Glutamatergic neuron (in vitro differentiated cells): ENCODE measurements at regions not wholly inside any gene's neighbourhood (a gene's known extent, or its start where the extent isn't known, plus 50 kb on each side); places are given as distances from the start of the nearest gene placed in this dataset.

ENCODE experiments used
- DNase-seq: peaks from one replicate; pipeline ENCODE4 v3.0.0; 2022
- H3K27ac Mint-ChIP-seq: one replicate; pipeline ENCODE4 v1.8.0; 2020; ENCODE audit warnings: mild to moderate bottlenecking, mixed read lengths, inconsistent platforms; ENCODE audit not compliant: unreplicated experiment
- H3K27me3 Mint-ChIP-seq: one replicate; pipeline ENCODE4 v1.8.0; 2020; ENCODE audit warnings: mild to moderate bottlenecking, moderate library complexity, mixed read lengths, inconsistent platforms; ENCODE audit not compliant: unreplicated experiment
- H3K36me3 Mint-ChIP-seq: one replicate; pipeline ENCODE4 v1.8.0; 2020; ENCODE audit warnings: mild to moderate bottlenecking, mixed read lengths, inconsistent platforms; ENCODE audit not compliant: unreplicated experiment
- H3K4me1 Mint-ChIP-seq: one replicate; pipeline ENCODE4 v1.8.0; 2020; ENCODE audit warnings: mild to moderate bottlenecking, low read depth, mixed read lengths, inconsistent platforms; ENCODE audit not compliant: unreplicated experiment
- H3K4me3 Mint-ChIP-seq: one replicate; pipeline ENCODE4 v1.8.0; 2020; ENCODE audit warnings: mild to moderate bottlenecking, mixed read lengths, inconsistent platforms; ENCODE audit not compliant: unreplicated experiment
- H3K9me3 Mint-ChIP-seq: one replicate; pipeline ENCODE4 v1.8.0; 2020; ENCODE audit warnings: mild to moderate bottlenecking, moderate library complexity, mixed read lengths, inconsistent platforms; ENCODE audit not compliant: unreplicated experiment
- TF ChIP-seq, protein P1 (sequence below): fragments of 200-600 bp; sonication (generic); IDR thresholded peaks from one replicate; pipeline ENCODE4 v1.5.0; 2021; ENCODE audit not compliant: partially characterized antibody, unreplicated experiment

DNA sequence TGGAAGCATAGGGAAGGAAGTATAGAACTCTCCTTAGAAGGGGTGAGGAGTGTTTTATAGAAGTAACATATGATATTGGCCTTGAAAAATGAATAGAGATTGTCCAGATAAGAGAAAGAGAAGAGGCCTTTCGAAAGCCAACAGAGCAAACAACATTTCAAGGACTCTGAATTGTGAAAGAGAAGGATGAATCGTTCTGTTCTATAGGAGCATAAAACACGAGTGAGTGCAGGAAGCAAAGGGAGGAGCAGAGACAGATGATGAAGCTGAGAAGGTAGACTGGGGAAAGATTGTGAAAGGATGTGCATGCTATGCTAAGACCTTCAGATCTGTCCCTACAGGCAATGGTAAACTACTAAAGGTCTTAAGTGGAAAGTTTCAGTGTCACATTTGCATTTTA, 271.0 kb downstream of the TMEM161B start:
- H3K4me1 Mint-ChIP-seq, result no peaks in the 10 kb centered on the region
- TF ChIP-seq, protein P1, sequence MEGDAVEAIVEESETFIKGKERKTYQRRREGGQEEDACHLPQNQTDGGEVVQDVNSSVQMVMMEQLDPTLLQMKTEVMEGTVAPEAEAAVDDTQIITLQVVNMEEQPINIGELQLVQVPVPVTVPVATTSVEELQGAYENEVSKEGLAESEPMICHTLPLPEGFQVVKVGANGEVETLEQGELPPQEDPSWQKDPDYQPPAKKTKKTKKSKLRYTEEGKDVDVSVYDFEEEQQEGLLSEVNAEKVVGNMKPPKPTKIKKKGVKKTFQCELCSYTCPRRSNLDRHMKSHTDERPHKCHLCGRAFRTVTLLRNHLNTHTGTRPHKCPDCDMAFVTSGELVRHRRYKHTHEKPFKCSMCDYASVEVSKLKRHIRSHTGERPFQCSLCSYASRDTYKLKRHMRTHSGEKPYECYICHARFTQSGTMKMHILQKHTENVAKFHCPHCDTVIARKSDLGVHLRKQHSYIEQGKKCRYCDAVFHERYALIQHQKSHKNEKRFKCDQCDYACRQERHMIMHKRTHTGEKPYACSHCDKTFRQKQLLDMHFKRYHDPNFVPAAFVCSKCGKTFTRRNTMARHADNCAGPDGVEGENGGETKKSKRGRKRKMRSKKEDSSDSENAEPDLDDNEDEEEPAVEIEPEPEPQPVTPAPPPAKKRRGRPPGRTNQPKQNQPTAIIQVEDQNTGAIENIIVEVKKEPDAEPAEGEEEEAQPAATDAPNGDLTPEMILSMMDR, result no peak
- H3K9me3 Mint-ChIP-seq, result no peaks in the 10 kb centered on the region
- H3K4me3 Mint-ChIP-seq, result no peak overlapping the region
- H3K27me3 Mint-ChIP-seq, result peaks cover 3% of the 10 kb centered on the region
- no peak overlapping the region for H3K27ac Mint-ChIP-seq
- DNase-seq, result no peak
- H3K36me3 Mint-ChIP-seq, result no peaks in the 10 kb centered on the region

DNA sequence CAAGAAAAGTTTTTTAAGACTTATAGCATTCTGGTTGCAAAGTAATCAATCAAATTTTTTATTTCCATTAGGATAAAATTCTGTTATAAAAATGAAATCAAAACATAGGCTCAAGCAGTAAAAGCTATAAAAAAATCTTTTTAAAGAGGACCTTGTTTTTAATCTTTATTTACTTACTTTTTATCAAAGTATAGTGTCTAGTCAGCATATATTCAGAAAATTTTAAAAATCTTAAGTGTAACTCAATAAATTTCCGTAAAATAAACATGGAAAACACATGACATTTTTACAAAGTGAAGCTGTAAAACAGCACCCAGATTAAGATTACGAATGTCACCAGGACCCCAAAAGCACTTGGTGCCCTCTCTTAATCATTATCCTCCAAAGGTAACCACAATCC, 302.4 kb downstream of the TMEM161B start:
- Mint-ChIP-seq H3K4me3 (no peak overlapping the region), H3K4me1 (no peaks in the 10 kb centered on the region), H3K36me3 (no peaks in the 10 kb centered on the region), H3K9me3 (no peaks in the 10 kb centered on the region), H3K27me3 (no peaks in the 10 kb centered on the region), H3K27ac (no peak overlapping the region)
- TF ChIP-seq, protein P1, result no peak
- DNase-seq, result no peak

DNA sequence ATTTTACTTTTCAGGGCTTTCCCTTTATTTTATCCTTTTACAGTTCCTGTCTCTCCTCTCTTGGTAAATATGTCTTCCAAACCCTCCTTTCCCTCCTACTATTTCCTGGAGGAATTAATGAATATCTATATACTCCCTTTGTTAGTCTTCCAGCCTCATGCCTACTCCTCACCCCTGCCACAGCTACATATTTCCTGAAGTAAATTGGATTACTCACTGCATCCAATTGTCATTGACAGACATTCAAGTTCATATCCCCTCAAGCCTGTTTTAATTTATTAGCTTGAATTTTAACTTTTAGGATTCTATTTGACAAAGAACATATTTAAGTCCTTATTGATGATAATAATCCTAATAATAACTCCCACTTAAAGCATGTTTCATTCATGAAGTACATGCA, 314.5 kb downstream of the TMEM161B start:
- TF ChIP-seq, protein P1, result no peak
- H3K27ac Mint-ChIP-seq, result no peak overlapping the region

DNA sequence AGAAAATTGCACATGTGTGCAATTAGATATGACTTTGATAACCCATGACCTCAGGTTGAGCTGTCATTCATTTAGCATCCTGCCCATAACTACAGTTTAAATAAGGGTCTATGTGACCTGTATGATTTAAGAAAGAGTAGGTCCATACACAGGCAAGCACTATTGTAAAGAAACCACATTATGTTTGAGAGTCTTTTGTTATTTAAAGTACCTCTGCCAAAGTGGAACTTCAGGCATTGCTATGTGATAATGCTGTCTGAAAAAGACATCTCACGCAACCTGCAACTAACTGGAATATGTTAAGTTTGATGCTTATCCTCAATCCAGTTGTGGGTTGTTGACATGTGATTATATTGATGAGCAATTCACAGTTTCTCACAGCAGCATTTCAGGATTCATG, 317.0 kb downstream of the TMEM161B start:
- DNase-seq, result no peak
- Mint-ChIP-seq H3K27ac (no peak overlapping the region), H3K27me3 (no peaks in the 10 kb centered on the region), H3K4me1 (no peaks in the 10 kb centered on the region), H3K36me3 (no peaks in the 10 kb centered on the region), H3K9me3 (no peaks in the 10 kb centered on the region), H3K4me3 (no peak overlapping the region)
- TF ChIP-seq, protein P1, result no peak

More for the DNA sequence above, 314.5 kb downstream of the TMEM161B start:
- no peak for DNase-seq
- H3K36me3 Mint-ChIP-seq, result no peaks in the 10 kb centered on the region
- no peaks in the 10 kb centered on the region for H3K27me3 Mint-ChIP-seq
- H3K9me3 Mint-ChIP-seq, result no peaks in the 10 kb centered on the region
- H3K4me1 Mint-ChIP-seq, result no peaks in the 10 kb centered on the region
- H3K4me3 Mint-ChIP-seq, result no peak overlapping the region

DNA sequence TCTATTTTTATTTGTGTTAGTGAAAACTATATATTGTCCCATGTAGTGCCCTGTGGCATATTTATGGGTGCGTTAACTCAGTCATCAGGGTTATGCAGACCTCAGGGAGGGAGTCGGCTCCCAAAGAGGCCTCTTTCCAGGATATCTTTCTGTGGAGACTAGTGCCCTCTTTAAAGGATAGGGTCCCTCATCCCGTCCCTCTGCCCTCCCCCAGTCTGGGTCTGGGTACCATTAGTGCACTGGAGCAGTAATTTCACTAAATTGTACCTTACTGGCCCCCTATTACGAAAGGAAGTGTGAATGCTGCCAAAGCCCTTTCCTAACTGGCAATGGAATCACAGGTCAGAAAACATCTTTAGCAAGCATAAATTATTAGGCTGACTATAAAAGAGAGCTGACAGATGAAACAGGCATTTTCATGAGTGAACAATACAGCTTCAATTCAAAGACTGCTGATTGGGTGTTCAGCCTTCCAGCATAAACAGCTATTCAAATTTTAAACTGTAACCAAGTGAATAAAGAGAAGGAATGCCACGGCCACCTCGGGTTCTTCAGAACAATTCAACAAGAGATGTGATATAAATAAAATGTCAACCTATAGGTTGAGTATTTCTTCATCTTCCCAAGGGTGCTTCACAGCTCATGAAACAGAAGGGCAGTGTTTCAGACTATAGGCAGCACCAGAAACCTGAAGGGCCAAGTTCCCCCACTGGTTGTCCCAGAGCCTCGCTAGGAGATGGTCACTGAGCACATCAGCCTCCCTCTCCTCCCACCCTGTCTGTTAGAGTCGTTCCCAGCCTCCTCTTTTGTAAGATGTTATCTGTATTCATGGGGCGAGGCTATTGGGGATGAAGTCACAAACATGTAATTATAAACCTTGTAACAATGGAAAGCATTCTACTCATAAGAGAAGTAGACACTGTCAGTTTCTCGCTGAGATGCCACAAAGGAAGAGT, 318.7 kb downstream of the TMEM161B start:
- Mint-ChIP-seq H3K36me3 (no peaks in the 10 kb centered on the region), H3K27ac (no peak overlapping the region), H3K4me1 (peaks cover 4% of the 10 kb centered on the region), H3K9me3 (no peaks in the 10 kb centered on the region), H3K27me3 (no peaks in the 10 kb centered on the region), H3K4me3 (no peak overlapping the region)
- TF ChIP-seq, protein P1, result no peak
- no peak for DNase-seq
